Spleen (tissue), 11 donors: ENCODE measurements at regions not wholly inside any gene's neighbourhood (a gene's known extent, or its start where the extent isn't known, plus 50 kb on each side); places are given as distances from the start of the nearest gene placed in this dataset.
A peak's percentile ranks its signal among the peaks of the same experiment; 100 is the strongest.

ENCODE experiments used
- DNase-seq: peaks from one replicate; pipeline ENCODE4 v3.0.0-alpha.2; 2020
- H3K27ac ChIP-seq, 8 donors: fragments of 200-600 bp; sonication (generic) in 7 of 8; 1 replicate in 4 of 8; 2 replicates in 4 of 8; pipeline versions ENCODE4 v1.5.0 to v1.8.0; 2016 to 2021; ENCODE audit warnings: inconsistent platforms in 4 of 8, mild to moderate bottlenecking in 4 of 8, moderate library complexity in 1 of 8
- H3K27me3 ChIP-seq, 7 donors: fragments of 200-600 bp; sonication (generic) in 6 of 7; replicated peaks in 1 of 7; 1 replicate in 4 of 7; 2 replicates in 3 of 7; pipeline versions ENCODE4 v1.5.0 to v1.8.0; 2016 to 2021; ENCODE audit warnings: inconsistent platforms in 3 of 7, mild to moderate bottlenecking in 1 of 7
- H3K36me3 ChIP-seq, 6 donors: fragments of 200-600 bp; sonication (generic) in 5 of 6; 1 replicate in 4 of 6; 2 replicates in 2 of 6; pipeline versions ENCODE4 v1.5.0 to v1.8.0; 2016 to 2021; ENCODE audit warnings: inconsistent platforms in 2 of 6
- H3K4me1 ChIP-seq, 6 donors: fragments of 200-600 bp; sonication (generic) in 5 of 6; 1 replicate in 3 of 6; 2 replicates in 3 of 6; pipeline versions ENCODE4 v1.5.0 to v1.8.0; 2016 to 2021; ENCODE audit warnings: inconsistent platforms in 3 of 6
- H3K4me3 ChIP-seq, 8 donors: fragments of 200-600 bp; sonication (generic) in 7 of 8; 1 replicate in 4 of 8; 2 replicates in 4 of 8; pipeline versions ENCODE4 v1.5.0 to v1.8.0; 2016 to 2021; ENCODE audit warnings: inconsistent platforms in 4 of 8, mild to moderate bottlenecking in 4 of 8, moderate library complexity in 2 of 8
- H3K9me3 ChIP-seq, 8 donors: fragments of 200-600 bp; sonication (generic) in 7 of 8; 1 replicate in 4 of 8; 2 replicates in 4 of 8; pipeline versions ENCODE4 v1.5.0 to v1.8.0; 2016 to 2021; ENCODE audit warnings: inconsistent platforms in 4 of 8
- POLR2A ChIP-seq, 3 donors: fragments of 450-650 bp; IDR thresholded peaks; one replicate each; pipeline ENCODE4 v1.5.1; 2017; ENCODE audit warnings: antibody characterized with exemption in 3 of 3, mild to moderate bottlenecking in 1 of 3
- POLR2AphosphoS5 ChIP-seq, 3 donors: sonication (generic); formaldehyde crosslinking; IDR thresholded peaks; one replicate each; pipeline ENCODE4 v1.5.1; 2017; ENCODE audit warnings: antibody characterized with exemption in 3 of 3
- WGBS, 5 donors: extraction: QIAGEN DNeasy Blood & Tissue Kit in 3 of 5; methylation state at CpG; one replicate each; pipeline versions ENCODE4 v1.1.5 to v1.1.7; 2013 to 2018; 5-methylcytosine and 5-hydroxymethylcytosine counted together
- intact Hi-C: fragments of 100-400 bp; cut with DNase I; formaldehyde crosslinking; loops from one replicate; pipeline ENCODE4 v1.15.0; 2023; ENCODE audit warnings: low total_unique reads
- TF ChIP-seq, protein P1 (sequence below), 11 experiments: fragments of 200-600 bp in 7 of 11; fragments of 450-650 bp in 4 of 11; sonication (generic) in 4 of 11; IDR thresholded peaks in 8 of 11; conservative IDR thresholded peaks in 3 of 11; 1 replicate in 7 of 11; 2 replicates in 4 of 11; pipeline versions ENCODE4 v1.4.0 to v1.8.0; 2016 to 2021; ENCODE audit warnings: antibody characterized with exemption in 11 of 11, inconsistent platforms in 4 of 11, mild to moderate bottlenecking in 1 of 11
- donor health status: healthy with polysubstance abuse.
- donor health status: DM: no; HTN: no; CAD: no; lungs with moderate emphysema.
- donor health status: DM: no; HTN: no; CAD: no.
- donor health status: Bipolar disorder and iron deficiency.
- donor health status: healthy.
- donor health status: DM: no; HTN: no; CAD: no.
- donor health status: DM: yes; HTN: yes; CAD: no.

DNA sequence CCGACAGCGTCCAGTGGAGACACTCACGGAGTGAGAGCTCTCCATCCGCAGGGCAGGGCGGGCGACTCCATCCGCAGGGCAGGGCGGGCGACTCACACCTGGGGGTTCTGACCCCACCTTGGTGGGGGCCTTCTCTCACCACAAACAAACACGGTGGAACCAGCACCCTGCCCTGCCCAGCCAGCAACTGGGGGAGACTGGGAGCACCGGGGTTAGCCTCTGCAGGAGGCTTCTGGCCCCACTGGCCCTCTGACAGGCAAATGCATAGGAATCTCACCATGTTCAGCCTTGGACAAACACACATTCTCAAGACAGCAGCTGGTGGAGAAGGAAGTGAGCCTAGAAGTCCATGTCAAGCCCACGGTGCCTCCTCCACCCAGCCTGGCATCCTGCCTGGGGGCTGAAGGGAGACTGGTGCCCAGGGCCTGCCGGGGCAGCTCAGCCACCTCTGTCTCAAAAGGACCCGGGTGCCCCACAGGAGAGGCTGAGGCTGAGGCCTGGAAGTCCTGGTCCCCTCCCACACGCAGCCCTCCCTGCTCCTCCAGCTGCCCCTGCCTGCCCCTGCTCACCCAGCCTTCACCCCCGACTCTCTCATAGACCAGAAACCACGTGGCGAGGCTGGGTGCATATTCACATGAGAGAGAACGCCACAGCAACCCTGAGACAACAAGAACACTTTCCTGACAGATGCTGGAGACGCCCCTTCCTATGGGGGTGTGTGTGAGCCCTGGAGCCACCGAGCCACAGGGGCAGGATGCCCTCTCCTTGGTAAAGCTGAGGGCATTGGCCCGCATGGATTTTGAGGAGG is 98.4 kb upstream of the B3GAT1 start:
- Histone ChIP-seq H3K4me1 (no peaks in the 10 kb centered on the region), H3K4me3 (no peak overlapping the region), H3K36me3 (no peaks in the 10 kb centered on the region), H3K9me3 (no peaks in the 10 kb centered on the region), H3K27ac (no peak overlapping the region), H3K27me3 (peaks cover 0 to 53% (median 0%) of the 10 kb centered on the region in 7 donors)
- no peak for TF ChIP-seq POLR2AphosphoS5 (IDR thresholded peaks at IDR 0.05)
- TF ChIP-seq, protein P1, sequence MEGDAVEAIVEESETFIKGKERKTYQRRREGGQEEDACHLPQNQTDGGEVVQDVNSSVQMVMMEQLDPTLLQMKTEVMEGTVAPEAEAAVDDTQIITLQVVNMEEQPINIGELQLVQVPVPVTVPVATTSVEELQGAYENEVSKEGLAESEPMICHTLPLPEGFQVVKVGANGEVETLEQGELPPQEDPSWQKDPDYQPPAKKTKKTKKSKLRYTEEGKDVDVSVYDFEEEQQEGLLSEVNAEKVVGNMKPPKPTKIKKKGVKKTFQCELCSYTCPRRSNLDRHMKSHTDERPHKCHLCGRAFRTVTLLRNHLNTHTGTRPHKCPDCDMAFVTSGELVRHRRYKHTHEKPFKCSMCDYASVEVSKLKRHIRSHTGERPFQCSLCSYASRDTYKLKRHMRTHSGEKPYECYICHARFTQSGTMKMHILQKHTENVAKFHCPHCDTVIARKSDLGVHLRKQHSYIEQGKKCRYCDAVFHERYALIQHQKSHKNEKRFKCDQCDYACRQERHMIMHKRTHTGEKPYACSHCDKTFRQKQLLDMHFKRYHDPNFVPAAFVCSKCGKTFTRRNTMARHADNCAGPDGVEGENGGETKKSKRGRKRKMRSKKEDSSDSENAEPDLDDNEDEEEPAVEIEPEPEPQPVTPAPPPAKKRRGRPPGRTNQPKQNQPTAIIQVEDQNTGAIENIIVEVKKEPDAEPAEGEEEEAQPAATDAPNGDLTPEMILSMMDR (IDR thresholded peaks at IDR 0.05 in 8 of 11, conservative IDR thresholded peaks at IDR 0.05 in 3 of 11) = no peak
- TF ChIP-seq POLR2A (IDR thresholded peaks at IDR 0.05) = no peak
- no peak for DNase-seq
- WGBS, 5 donors = 60 to 76% (median 68%) methylated on average over 19 to 22 of the region's 22 CpGs
- intact Hi-C loops = no loop called here

DNA sequence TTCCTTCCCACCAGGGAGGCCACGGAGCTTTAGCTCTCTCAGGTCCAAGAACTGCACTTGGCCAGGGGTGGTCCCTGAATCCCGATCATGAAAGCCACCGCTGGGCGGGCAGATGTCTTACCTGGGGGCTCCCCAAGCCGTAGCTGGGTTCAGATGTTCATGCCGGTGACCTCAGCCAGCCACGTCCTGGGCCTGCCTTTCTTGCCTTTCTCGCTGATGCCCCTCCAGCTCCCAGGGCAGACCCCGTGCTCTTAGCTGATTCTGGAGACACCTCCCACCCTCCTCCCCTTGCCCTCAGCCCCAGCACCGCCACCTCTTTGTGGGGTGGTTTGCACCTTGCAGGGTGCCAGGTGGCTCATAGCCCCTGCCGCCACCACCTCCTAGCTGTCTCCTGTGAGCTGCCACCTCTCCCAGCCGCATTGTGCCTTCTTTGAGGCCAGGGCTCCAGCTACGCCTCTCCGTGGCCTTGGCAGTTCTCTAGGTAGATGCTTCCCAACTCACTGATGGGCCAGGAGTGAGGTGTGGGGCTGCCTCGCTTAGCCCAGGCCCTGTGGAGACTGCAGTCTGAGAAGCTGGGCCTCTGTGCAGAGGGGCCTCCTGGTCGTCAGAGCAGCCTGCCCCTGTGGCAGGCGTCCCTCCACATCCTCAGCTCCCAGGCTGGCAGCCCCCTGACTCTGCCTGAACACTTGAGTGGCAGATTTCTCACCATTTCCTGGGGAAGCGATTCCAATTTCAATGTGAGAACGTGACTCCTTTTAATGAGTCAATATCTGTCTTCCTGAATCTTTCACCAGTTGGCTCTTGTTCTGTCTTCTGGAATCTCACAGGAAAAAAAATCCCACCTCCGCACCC is 97.6 kb upstream of the B3GAT1 start:
- WGBS, 5 donors = 70 to 78% (median 76%) methylated on average over 20 of the region's 20 CpGs
- intact Hi-C loops = no loop called here
- Histone ChIP-seq H3K27me3 (peaks cover 0 to 47% (median 0%) of the 10 kb centered on the region in 7 donors), H3K36me3 (no peaks in the 10 kb centered on the region), H3K4me1 (no peaks in the 10 kb centered on the region), H3K27ac (no peak overlapping the region), H3K4me3 (no peak overlapping the region), H3K9me3 (no peaks in the 10 kb centered on the region)
- TF ChIP-seq, protein P1 (IDR thresholded peaks at IDR 0.05 in 8 of 11, conservative IDR thresholded peaks at IDR 0.05 in 3 of 11) = no peak
- TF ChIP-seq POLR2A (IDR thresholded peaks at IDR 0.05) (no peak), POLR2AphosphoS5 (IDR thresholded peaks at IDR 0.05) (no peak)
- DNase-seq = peak; percentile 65

DNA sequence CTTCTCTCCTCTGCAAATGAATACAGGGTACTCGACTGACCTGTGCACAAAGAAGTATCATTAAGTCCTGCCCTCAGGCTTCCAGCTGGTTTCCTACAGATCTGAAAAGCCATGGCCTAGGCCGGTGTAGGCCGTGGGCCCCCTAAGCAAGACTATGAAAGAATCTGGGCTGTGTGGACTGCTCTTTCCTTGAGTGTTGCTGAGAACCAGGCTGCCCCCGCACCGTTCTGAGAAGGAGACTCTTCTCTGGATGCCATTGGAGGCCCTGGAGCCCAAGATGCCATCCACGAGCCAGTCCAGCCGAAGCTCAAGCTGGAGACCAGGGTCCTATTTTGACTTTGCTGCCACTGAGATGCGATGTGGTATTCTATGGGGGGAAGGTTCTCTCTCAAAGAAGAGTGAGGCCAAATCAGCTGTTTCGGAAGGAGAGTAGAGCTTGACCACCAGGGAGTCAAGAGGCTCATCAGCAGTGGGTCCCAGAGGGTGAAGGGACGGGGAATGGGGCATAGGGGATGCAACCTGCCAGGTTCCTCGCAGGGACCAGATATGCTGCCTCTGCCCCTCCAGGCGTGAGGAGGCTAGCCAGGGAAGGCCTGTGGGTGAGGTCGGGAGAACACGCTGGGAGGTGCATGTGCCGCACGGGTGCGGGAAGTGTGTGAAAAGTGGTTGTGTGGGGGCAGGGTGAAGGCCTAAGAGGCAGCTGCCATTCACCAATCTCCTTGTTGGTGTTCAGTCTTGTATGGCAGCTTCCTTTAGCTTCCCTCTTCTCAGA is 96.4 kb upstream of the B3GAT1 start:
- no peak overlapping the region for H3K4me3 ChIP-seq
- H3K36me3 ChIP-seq = no peaks in the 10 kb centered on the region
- peaks cover 0 to 47% (median 0%) of the 10 kb centered on the region in 7 donors for H3K27me3 ChIP-seq
- intact Hi-C loops = no loop called here
- H3K9me3 ChIP-seq = no peaks in the 10 kb centered on the region
- H3K4me1 ChIP-seq = no peaks in the 10 kb centered on the region
- peak; percentile 64 for DNase-seq
- TF ChIP-seq POLR2AphosphoS5 (IDR thresholded peaks at IDR 0.05) (no peak), POLR2A (IDR thresholded peaks at IDR 0.05) (no peak)
- TF ChIP-seq, protein P1 (IDR thresholded peaks at IDR 0.05 in 8 of 11, conservative IDR thresholded peaks at IDR 0.05 in 3 of 11) = no peak
- WGBS, 5 donors = 78 to 91% (median 88%) methylated on average over 17 of the region's 17 CpGs
- no peak overlapping the region for H3K27ac ChIP-seq
